Stimulated activated naive B cell treated with anti-CD40 and anti-IgM and Interleukin-4, amounts not matched to agents 10 μg/mL and 1 μg/mL and 100 μg/mL, for 72 hours (primary cell): ENCODE measurements at regions not wholly inside any gene's neighbourhood (a gene's known extent, or its start where the extent isn't known, plus 50 kb on each side); places are given as distances from the start of the nearest gene placed in this dataset.

Experiments used
- ATAC-seq, 2 donors: fragments of 150-1000 bp; cut with Tn5 transposase; replicated peaks; 2 replicates each; pipeline ENCODE4 v1.10.0; 2021; ENCODE audit warnings: moderate library complexity in 1 of 2
- DNase-seq: peaks from one replicate; pipeline ENCODE4 v3.0.0; 2021
- H3K27ac Mint-ChIP-seq: one replicate; pipeline ENCODE4 v1.8.0; 2022; ENCODE audit warnings: mild to moderate bottlenecking, mixed read lengths
- H3K27me3 Mint-ChIP-seq, 2 donors: one replicate each; pipeline ENCODE4 v1.8.0; 2022; ENCODE audit warnings: mixed read lengths in 2 of 2
- H3K36me3 Mint-ChIP-seq, 2 donors: one replicate each; pipeline ENCODE4 v1.8.0; 2022; ENCODE audit warnings: mixed read lengths in 2 of 2, mild to moderate bottlenecking in 1 of 2
- H3K4me1 Mint-ChIP-seq, 2 donors: one replicate each; pipeline ENCODE4 v1.8.0; 2022; ENCODE audit warnings: mixed read lengths in 2 of 2, mild to moderate bottlenecking in 1 of 2
- H3K4me3 Mint-ChIP-seq, 2 donors: one replicate each; pipeline ENCODE4 v1.8.0; 2022; ENCODE audit warnings: mild to moderate bottlenecking in 2 of 2, mixed read lengths in 2 of 2, moderate library complexity in 1 of 2
- H3K9me3 Mint-ChIP-seq, 2 donors: one replicate each; pipeline ENCODE4 v1.8.0; 2022; ENCODE audit warnings: mixed read lengths in 2 of 2, mild to moderate bottlenecking in 1 of 2

DNA sequence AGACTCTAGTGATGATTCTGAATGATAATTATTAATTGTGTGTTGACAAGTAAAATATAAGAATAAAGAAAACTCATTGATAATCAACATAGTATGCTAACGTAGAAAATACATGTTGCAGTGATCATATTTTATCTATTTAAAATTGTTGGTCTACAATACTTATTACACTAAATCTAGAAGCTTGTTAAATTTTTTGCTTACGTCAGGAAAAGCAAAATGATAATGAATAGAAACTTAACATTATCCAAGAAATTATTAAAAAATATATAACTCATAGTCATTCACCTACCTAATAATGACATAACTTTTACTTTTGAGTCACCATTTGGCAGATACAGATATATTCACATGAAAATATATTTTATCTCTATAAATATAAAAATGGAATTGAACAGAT, 984.1 kb downstream of the PLOD2 start:
- Mint-ChIP-seq H3K4me3 (no peak overlapping the region), H3K4me1 (no peaks in the 10 kb centered on the region), H3K27me3 (no peaks in the 10 kb centered on the region), H3K36me3 (no peaks in the 10 kb centered on the region), H3K9me3 (no peaks in the 10 kb centered on the region), H3K27ac (no peak overlapping the region)
- no peak for ATAC-seq
- DNase-seq, result no peak

GRCh38 chr3:145177828-145178227, 983.2 kb downstream of the PLOD2 start:
- no peaks in the 10 kb centered on the region for H3K4me1 Mint-ChIP-seq
- DNase-seq (no peak), ATAC-seq (no peak)
- H3K36me3 Mint-ChIP-seq, result no peaks in the 10 kb centered on the region
- no peaks in the 10 kb centered on the region for H3K27me3 Mint-ChIP-seq
- no peaks in the 10 kb centered on the region for H3K9me3 Mint-ChIP-seq
- no peak overlapping the region for H3K4me3 Mint-ChIP-seq
- no peak overlapping the region for H3K27ac Mint-ChIP-seq

DNA sequence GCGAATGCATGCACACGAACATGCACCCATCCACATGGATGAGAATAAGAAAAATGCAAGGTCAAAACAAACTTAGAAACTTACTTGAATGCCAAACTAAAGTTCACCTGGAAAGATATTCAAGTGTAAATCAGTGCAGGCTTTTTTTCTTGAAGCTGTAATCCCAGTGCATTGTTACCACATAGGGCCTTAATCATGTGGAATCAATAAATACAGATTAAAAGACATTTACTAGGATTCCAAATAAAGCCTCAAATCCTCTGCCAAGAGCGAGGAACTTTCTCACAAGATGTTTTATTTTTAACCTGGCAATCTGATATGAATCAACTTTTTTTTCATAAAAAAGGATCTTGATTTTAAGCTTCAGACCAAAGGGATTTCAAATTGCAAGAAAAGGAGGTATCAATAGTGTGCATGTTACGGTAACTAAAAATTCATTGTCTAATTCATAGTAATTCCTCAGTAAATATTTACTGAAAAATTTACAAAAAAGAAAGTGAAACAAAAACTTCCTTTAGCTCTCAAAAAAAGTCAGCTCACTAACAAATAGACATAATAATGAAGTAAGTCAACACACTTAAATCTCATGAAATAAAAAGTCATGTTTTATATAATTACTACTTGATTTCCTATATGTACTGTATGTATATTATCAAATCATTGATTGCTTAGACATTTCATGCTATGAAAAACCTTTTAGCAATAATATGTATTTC, 978.6 kb downstream of the PLOD2 start:
- DNase-seq (no peak), ATAC-seq (no peak)
- Mint-ChIP-seq H3K27ac (no peak overlapping the region), H3K4me3 (no peak overlapping the region), H3K36me3 (no peaks in the 10 kb centered on the region), H3K9me3 (no peaks in the 10 kb centered on the region), H3K27me3 (no peaks in the 10 kb centered on the region), H3K4me1 (no peaks in the 10 kb centered on the region)

- H3K36me3 Mint-ChIP-seq, result no peaks in the 10 kb centered on the region
- no peaks in the 10 kb centered on the region for H3K27me3 Mint-ChIP-seq
- no peaks in the 10 kb centered on the region for H3K9me3 Mint-ChIP-seq
- H3K4me3 Mint-ChIP-seq, result no peak overlapping the region
- H3K27ac Mint-ChIP-seq, result no peak overlapping the region
- no peak for ATAC-seq
- no peak for DNase-seq
- H3K4me1 Mint-ChIP-seq, result no peaks in the 10 kb centered on the region
Measured at GRCh38 chr3:145183261-145183660, 977.7 kb downstream of the PLOD2 start.

GRCh38 chr3:145188079-145188770, 972.8 kb downstream of the PLOD2 start:
- no peaks in the 10 kb centered on the region for H3K36me3 Mint-ChIP-seq
- H3K27ac Mint-ChIP-seq, result no peak overlapping the region
- H3K9me3 Mint-ChIP-seq, result no peaks in the 10 kb centered on the region
- H3K4me1 Mint-ChIP-seq, result no peaks in the 10 kb centered on the region
- DNase-seq (no peak), ATAC-seq (no peak)
- H3K4me3 Mint-ChIP-seq, result no peak overlapping the region
- no peaks in the 10 kb centered on the region for H3K27me3 Mint-ChIP-seq

DNA sequence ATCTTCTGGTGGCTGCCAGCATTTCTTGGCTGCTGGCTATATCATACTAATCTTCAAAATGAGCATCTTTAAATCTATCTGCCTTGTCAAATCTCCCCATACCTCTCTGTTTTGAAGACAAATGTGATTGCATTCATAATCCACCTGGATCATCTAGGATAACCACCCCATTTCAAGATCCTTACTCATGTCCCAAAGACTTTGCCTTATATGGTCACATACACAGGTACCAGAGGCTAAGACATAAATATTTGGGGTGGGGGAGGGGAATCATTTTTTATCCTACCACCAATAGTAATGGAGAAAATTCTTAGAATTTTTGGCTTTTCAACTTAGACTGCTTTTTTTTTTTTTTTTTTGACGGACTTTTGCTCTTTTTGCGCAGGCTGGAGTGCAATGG, 970.8 kb downstream of the PLOD2 start:
- no peak overlapping the region for H3K27ac Mint-ChIP-seq
- H3K36me3 Mint-ChIP-seq, result no peaks in the 10 kb centered on the region
- no peak overlapping the region for H3K4me3 Mint-ChIP-seq
- DNase-seq (no peak), ATAC-seq (no peak)
- H3K4me1 Mint-ChIP-seq, result no peaks in the 10 kb centered on the region
- H3K9me3 Mint-ChIP-seq, result no peaks in the 10 kb centered on the region
- no peaks in the 10 kb centered on the region for H3K27me3 Mint-ChIP-seq

DNA sequence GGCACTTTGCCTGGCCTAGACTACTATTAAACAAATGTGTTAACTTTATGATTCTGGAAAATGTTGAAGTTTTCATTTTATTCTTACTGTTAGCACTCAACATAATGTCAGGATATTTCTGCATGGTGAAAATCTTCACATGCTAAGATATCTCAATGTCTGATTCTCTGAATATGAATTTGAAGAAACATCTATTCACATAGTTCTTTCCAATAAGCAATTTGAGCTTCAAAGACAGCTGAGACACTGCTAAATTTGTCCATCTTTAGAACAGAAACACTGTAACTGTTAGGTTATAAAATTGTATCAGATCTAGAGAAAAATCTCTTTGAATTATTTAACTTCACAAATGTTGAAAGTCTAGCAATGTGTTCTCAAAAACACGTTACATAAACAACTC, 970.2 kb downstream of the PLOD2 start:
- H3K4me3 Mint-ChIP-seq, result no peak overlapping the region
- DNase-seq, result no peak

GRCh38 chr3:145191543-145191942, 969.4 kb downstream of the PLOD2 start:
- H3K27me3 Mint-ChIP-seq, result no peaks in the 10 kb centered on the region
- H3K36me3 Mint-ChIP-seq, result no peaks in the 10 kb centered on the region
- no peak overlapping the region for H3K4me3 Mint-ChIP-seq
- H3K27ac Mint-ChIP-seq, result no peak overlapping the region
- DNase-seq (no peak), ATAC-seq (no peak)
- H3K4me1 Mint-ChIP-seq, result no peaks in the 10 kb centered on the region
- no peaks in the 10 kb centered on the region for H3K9me3 Mint-ChIP-seq

More for the DNA sequence above, 970.2 kb downstream of the PLOD2 start:
- Mint-ChIP-seq H3K27me3 (no peaks in the 10 kb centered on the region), H3K4me1 (no peaks in the 10 kb centered on the region), H3K27ac (no peak overlapping the region), H3K36me3 (no peaks in the 10 kb centered on the region), H3K9me3 (no peaks in the 10 kb centered on the region)
- ATAC-seq, result no peak

DNA sequence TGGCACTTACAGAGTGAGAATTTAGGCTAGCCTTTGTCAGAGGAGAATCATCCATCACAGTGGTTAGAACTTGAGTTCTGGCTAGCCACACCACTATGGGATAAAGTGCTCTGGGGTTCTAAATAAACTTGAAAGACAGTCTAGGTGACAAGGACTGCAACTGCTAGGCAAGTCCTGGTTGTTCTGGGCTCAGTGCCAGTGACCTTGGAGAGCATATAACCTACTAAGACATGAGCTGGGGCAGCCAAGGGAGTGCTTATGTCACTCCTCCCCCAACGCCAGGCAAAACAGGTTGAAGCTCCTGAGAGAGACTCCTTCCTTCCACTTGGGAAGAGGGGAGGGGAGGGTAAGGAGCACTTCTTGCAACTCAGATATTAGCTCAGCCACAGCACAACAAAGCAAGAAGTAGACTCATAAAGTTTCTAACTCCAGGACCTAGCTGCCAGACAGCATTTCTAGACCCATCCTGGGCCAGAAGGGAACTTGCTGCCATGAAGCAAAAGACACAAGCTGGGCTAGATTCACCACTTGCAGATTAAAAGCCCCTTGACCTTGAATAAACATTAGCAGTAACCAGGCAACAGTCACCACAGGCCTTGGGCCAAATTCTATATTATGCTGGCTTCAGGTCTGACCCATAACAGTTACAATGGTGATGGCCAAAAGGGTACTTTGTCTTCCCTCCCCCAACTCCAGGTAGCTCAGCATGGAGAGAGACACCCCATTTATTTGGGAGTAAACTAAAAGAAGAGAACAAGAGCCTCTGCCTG, 963.7 kb downstream of the PLOD2 start:
- no peaks in the 10 kb centered on the region for H3K27me3 Mint-ChIP-seq
- DNase-seq (no peak), ATAC-seq (no peak)
- H3K9me3 Mint-ChIP-seq, result peaks cover 0 to 3% of the 10 kb centered on the region in 2 donors
- no peaks in the 10 kb centered on the region for H3K36me3 Mint-ChIP-seq
- no peak overlapping the region for H3K4me3 Mint-ChIP-seq
- no peak overlapping the region for H3K27ac Mint-ChIP-seq
- H3K4me1 Mint-ChIP-seq, result no peaks in the 10 kb centered on the region

- H3K27me3 Mint-ChIP-seq, result no peaks in the 10 kb centered on the region
- ATAC-seq, result no peak
- H3K4me1 Mint-ChIP-seq, result no peaks in the 10 kb centered on the region
- peaks cover 0 to 3% of the 10 kb centered on the region in 2 donors for H3K9me3 Mint-ChIP-seq
- H3K36me3 Mint-ChIP-seq, result no peaks in the 10 kb centered on the region
- no peak for DNase-seq
- no peak overlapping the region for H3K27ac Mint-ChIP-seq
- no peak overlapping the region for H3K4me3 Mint-ChIP-seq
Measured at GRCh38 chr3:145197821-145198220, 963.2 kb downstream of the PLOD2 start.

DNA sequence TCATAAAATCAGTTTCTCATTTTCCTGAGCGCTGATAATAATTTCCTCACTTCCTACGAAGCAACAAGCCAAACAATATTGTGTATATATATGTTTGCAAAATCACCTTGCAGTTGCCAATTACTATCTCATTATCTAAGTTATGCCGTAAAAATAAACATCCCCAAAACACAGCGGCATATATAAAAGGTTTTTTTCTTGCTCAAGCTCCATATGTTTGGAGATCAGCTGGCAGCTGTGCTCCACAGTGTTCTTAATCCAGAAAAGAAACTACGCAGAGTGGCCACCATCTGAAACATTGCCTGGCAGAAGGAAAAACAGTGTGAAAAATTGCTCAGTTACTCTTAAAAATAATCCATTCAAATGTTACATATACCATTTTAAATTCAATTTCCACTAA, 951.4 kb downstream of the PLOD2 start:
- DNase-seq (no peak), ATAC-seq (no peak)
- Mint-ChIP-seq H3K4me1 (no peaks in the 10 kb centered on the region), H3K4me3 (no peak overlapping the region), H3K27me3 (no peaks in the 10 kb centered on the region), H3K36me3 (no peaks in the 10 kb centered on the region), H3K9me3 (no peaks in the 10 kb centered on the region), H3K27ac (no peak overlapping the region)

DNA sequence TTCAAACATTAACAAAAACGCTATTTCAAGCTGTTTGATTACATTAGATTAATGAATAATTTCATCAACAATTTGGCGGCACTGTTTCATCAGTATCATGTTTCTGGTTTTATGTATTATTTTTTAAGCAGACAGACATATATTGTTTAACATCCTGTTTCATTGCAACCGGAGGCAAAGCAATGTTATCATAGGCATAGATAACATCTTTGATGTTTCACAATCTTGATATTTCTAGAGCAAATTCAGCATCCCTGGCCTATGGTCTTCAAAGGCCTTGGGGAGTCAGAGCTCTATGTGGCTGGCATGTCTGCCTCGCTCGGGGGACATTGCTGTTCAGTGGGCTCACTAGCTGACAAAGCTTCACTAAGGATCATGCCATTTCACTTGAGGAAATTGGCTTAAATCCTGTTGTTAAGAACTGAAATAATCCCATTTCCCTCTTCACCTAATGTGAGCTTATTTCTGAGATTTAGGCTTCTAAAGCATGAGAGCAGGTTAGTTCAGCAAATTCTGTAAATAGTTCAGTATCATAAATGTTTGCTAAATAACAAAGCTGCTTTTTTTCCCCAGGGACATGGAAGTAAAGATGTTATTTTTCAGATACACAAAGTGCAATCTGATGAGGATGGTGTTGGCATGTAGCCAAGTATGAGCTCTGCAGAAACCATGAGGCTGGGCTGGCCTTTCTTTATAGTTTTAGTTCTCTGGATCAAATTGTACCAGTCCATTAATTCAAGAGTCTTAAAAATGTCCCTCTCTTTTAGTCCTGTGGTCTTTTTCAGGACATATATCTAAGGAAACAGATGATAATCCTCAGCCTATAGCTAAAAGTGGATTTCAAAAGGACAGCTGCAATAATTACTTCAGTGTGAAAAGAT, 941.4 kb downstream of the PLOD2 start:
- Mint-ChIP-seq H3K27me3 (no peaks in the 10 kb centered on the region), H3K4me3 (no peak overlapping the region), H3K36me3 (no peaks in the 10 kb centered on the region), H3K9me3 (peaks cover 0 to 4% of the 10 kb centered on the region in 2 donors), H3K4me1 (no peaks in the 10 kb centered on the region), H3K27ac (no peak overlapping the region)
- ATAC-seq (no peak), DNase-seq (no peak)

DNA sequence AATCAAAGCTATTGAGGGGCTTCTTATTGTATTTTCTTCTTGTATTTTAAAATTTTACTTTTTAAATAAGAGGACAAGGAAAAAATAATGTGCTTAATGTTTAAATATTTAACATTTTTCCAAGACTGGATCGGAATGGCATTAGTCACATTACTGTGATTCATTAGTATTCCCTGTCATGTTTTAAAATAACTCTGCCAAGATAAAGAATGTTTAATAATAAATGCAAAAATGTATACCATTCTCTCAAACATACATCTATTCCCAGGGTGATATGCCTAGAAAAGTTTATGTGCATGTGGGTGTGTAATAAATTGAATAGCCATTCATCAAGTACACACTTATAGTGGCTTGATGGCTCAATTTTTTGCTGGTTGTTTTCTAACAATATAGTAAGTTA, 936.1 kb downstream of the PLOD2 start:
- no peak for ATAC-seq

DNA sequence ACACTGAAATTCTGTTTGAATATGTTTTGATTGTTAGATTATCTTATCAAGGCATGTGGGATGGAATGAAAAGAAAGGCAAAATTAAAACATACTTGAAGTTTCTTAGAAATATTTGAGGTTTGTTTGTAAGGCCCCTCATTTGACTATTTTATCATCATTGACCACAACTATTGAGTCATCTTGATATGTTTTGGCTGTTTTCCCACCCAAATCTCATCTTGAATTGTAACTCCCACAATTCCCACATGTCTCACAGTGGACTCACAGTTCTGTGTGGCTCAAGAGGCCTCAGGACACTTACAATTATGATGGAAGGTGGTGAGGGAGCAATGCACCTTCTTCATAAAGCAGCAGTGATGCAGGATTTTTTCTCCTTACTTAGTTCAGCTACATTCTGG, 917.1 kb downstream of the PLOD2 start:
- ATAC-seq (no peak), DNase-seq (no peak)
- no peaks in the 10 kb centered on the region for H3K27me3 Mint-ChIP-seq
- no peak overlapping the region for H3K4me3 Mint-ChIP-seq
- no peak overlapping the region for H3K27ac Mint-ChIP-seq
- no peaks in the 10 kb centered on the region for H3K4me1 Mint-ChIP-seq
- peaks cover 14 to 16% of the 10 kb centered on the region in 2 donors for H3K9me3 Mint-ChIP-seq
- H3K36me3 Mint-ChIP-seq, result no peaks in the 10 kb centered on the region

More for the DNA sequence above, 936.1 kb downstream of the PLOD2 start:
- Mint-ChIP-seq H3K27ac (no peak overlapping the region), H3K27me3 (no peaks in the 10 kb centered on the region), H3K9me3 (peaks cover 0 to 2% of the 10 kb centered on the region in 2 donors), H3K36me3 (no peaks in the 10 kb centered on the region), H3K4me1 (no peaks in the 10 kb centered on the region), H3K4me3 (no peak overlapping the region)
- no peak for DNase-seq
